CD4-positive, alpha-beta T cell treated with Interleukin-21 for 1 hour (primary cell): ENCODE measurements at regions not wholly inside any gene's neighbourhood (a gene's known extent, or its start where the extent isn't known, plus 50 kb on each side); places are given as distances from the start of the nearest gene placed in this dataset.

Experiments
- DNase-seq: peaks from one replicate; pipeline ENCODE4 v3.0.0-alpha.2; 2020

DNA sequence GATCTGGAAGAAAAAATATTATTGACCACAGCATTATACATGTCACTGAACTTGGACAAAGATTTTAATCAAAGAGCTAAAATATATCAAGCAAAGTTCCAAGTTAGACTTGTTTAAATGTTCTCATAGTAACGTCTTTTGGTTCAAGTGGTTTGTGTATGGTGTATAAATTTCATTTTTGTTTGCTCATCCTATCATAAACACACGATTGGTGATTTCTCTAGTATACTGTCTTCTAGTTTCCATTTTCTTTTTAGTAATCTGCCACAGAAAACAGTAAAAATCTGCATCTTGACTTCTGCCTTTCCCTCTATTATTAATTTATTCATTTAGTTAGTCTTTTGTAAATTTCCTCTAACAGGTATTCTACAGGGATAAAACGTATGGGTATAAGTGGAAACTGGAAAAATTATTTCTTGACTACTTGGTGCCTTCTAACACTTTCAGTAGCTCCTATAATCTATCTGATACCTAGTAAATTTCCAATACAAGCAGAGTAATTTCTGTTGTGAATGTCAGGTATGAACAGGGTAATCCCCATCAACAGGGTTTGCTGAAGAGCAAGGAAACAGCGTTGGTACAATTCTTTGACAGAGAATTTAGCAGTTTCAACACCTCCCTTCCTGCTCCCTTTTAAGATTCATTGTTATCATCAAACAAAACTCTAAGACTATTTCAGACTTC is 268.0 kb downstream of the PTPRC start:
- no peak for DNase-seq

DNA sequence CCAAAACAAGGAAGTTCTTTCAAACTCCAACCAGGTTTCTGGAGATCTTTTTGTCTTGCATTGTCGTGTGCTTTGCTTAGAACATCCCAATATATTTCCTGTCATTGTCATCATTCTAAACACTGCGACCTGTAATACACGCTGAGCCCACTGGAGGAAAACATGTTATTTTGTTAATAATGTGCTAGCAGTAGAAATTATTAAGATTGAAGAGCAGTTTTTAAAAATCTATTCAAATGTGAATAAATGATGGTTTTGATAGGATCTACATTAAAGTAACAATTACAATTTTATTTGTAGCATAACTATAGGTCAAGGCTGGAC is 268.5 kb downstream of the PTPRC start:
- no peak for DNase-seq

DNA sequence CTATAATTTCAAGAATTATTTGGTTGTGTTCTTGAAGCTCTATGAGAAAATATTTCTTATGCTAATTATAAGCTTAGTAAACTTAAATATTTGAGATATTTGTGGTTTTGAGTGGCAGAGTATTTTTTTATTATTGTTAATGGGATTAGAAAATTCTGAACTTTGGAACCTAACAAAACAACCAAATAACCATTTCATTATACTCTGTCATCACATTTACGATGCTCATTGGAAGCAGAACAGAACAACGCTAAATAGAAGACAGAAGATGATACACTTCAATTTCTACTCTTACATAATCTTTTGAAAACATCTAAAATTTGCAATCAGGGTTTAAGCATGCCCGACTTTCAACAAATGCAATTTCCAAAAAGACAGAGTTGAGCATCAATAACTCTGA is 270.2 kb downstream of the PTPRC start:
- no peak for DNase-seq

DNA sequence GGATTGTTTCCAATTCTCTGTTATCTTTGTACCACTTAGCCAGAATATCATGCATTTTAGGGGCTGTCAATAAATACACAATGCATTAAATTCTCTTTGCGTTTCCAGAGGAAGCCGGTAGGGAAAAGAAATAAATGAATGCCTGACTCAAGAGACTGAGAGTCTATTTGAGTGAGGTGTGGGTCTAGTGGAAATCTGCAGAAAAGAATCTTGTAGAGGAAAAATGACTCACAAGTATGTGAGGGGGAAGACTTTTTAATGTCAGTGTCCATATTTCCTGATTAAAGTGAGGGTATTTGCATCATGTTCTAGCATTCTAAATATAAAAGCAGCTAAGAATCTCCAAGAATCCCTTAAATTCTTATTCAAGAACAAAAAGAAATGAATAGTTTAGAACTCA is 271.1 kb downstream of the PTPRC start:
- DNase-seq, result no peak

DNA sequence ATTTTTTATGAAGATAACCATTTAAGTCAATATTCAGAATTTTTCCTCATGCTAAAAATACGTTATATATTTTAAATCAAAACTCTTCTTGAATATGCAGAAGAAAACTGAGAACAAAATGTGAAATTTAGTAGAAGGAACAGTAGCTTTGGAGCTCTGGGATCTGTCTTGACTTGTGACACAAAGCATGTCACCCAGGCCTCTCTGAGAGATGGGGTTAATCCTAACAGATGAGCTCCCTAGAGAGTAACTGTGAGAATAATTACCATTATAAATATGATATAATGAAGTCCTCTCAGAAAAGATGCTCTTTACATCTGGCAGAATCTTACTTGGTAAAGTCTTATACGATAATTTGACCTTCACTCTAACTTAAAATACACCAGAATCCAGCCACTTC is 272.0 kb downstream of the PTPRC start:
- no peak for DNase-seq

DNA sequence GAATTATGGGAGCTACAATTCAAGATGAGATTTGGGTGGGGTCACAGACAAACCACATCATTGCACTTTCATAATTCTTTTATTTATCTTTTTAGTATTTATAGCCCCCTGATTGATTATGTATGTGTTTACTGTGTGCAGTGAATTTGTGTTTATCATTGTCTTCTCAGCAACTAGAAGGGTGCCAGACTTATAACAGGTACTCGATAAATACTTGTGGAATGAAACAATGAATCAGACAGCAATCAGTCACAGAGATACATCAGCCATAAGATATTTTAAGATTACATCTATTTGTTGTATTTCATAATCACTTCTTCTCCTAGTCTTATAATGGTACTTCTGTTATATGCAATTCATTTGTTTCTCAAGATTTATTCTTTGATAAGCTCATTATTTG is 273.2 kb downstream of the PTPRC start:
- no peak for DNase-seq

GRCh38 chr1:198913667-198914066 is 274.8 kb downstream of the PTPRC start:
- no peak for DNase-seq

DNA sequence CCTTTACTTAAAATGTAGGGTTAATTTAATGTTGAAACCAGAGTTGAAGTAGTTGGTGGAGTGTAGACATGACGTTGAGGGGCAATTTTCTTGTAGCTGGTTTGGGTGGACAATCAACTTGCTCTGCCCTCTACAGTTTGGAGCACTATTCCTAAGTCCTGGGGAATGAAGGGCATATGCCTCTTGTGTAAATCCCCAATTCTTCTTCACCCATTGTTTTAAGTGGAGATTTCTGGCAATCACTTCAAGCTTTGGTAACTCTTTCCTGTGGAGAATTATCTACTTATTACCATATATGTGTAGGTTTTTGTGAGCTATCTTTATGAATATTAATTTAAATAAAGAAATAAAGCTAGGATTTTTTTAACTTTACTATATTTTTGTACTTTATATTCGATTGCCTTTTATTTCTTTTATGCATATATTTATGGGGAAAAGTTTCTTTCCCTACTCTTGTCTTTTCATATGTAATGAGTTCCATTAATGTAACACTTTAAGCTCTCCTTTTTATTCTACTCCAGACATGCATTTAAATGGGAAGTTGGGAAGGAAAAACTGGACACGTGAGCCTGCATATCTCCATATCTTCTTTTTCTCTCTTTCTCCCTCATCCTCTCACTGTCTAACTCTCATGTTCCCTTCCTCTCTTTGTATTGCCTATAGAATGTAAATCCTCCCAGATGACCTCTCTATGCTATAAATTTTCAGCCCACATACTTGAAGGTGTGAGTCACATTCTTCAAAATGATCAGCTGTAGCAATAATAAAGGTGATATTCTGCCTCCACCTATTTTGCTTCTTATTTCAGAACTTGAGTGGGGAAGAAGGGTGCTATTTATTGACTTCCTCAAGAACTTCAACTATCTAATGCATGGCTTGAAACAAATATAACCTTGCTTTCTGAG is 276.7 kb downstream of the PTPRC start:
- no peak for DNase-seq

DNA sequence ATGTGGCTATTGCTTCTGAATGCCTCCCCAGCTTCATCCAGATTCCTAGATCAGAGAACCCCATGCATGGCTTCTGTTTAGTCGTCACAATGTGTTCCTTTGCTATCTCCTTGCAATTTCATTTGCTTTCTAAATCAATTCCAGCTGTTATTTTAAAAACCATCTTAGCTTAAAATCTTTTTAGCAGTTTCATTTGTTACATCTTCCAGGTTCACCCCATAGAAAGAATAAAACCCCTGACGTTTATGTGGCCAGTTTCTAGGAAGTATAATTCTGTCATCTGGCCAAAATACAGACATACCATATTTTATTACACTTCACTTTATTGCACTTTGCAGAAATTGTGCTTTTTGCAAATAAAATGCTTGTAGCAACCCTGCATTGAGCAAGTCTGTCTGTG is 278.4 kb downstream of the PTPRC start:
- no peak for DNase-seq

DNA sequence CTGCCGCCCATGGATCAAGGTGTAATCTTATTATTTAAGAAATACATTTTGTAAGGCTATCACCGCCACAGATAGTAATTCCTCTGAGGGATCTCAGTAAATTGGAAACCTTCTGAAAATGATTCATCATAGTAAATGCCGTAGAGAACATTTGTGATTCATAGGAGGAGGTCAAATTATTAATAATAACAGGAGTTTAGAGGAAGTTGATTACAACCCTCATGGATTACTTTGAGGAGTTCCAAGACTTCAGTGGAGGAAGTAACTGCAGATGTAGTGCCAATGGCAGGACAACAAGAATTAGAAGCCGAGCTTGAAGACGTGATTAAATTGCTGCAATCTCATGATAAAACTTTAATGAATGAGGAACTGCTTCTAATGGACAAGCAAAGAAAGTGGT is 280.1 kb downstream of the PTPRC start:
- no peak for DNase-seq

- peak; percentile 39 for DNase-seq
Observed at GRCh38 chr1:198919667-198920398, 281.0 kb downstream of the PTPRC start.

DNA sequence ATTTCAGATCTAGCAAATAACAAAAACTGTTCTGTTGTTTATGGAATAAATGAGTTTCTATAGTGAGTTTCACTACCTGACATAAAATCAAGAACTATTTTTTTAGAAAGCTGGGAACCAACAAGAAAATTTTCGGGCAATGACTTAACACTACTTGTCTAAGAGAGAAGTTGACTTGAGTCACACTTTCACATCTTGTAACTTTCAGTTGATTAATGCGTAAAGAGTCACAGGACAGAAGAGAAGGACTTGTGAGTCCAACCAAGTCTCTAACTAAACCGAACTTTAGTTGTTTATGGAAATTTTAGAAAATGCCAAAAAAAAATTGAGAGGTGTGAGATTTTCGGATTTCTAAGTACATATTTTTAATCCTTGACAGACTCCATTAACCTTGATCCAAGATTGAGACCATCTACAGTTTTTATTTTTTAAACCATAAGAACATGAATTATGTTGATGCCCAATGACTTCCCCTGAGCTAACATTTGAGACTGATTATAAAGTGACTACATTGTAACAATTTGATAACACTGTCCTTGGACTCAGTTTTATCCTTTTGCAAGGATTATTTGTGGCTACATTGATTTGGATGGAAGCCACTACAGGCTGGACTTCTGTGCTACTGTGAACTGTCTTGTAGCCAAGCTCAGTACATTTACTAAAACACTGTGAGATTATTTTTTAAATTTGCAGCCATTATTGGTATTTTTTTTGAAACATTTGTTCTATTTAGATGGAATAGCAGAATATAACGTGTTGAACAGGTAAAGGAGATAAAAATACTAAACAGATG is 284.0 kb downstream of the PTPRC start:
- DNase-seq, result peak; percentile 26

GRCh38 chr1:198923993-198924392 is 285.2 kb downstream of the PTPRC start:
- no peak for DNase-seq

GRCh38 chr1:198925567-198925966 is 286.7 kb downstream of the PTPRC start:
- DNase-seq, result no peak

DNA sequence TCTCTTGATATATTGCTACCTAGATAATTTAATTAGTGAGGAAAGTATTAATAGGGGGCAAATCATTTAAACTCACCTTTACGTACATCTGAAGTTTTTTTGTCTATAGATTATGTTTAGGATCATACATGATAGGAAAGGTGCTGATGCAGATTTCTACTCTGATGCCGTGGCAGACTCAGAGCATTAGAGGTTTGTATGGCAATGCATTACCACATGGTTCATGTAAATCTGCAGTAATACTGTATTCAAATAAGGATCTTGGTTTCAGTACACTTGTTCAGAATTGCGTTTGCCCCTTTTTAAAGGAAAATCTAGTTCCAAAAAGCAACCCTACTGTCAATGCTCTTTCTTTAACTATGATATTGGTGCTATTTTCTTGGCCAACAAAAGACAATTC is 288.3 kb downstream of the PTPRC start:
- no peak for DNase-seq

GRCh38 chr1:198929111-198929604 is 290.3 kb downstream of the PTPRC start:
- DNase-seq, result no peak

GRCh38 chr1:198929961-198930599 is 291.2 kb downstream of the PTPRC start:
- peak; percentile 43 for DNase-seq

- no peak for DNase-seq
Observed at GRCh38 chr1:198932351-198932991, 293.6 kb downstream of the PTPRC start.

- DNase-seq, result no peak
Observed at GRCh38 chr1:198933515-198934222, 294.8 kb downstream of the PTPRC start.

- DNase-seq, result no peak
Observed at GRCh38 chr1:198934426-198934825, 295.6 kb downstream of the PTPRC start.

GRCh38 chr1:198934901-198935305 is 296.1 kb downstream of the PTPRC start:
- peak; percentile 83 for DNase-seq
